ENCODE measurements at regions not wholly inside any gene's neighbourhood (a gene's known extent, or its start where the extent isn't known, plus 50 kb on each side); places are given as distances from the start of the nearest gene placed in this dataset.

GRCh38 chr20:9919271-9920014 is 80.6 kb upstream of the PAK5 start:
- DNase-seq = no peak

- DNase-seq = no peak
Measured at GRCh38 chr20:9918348-9918747, 79.5 kb upstream of the PAK5 start.

- no peak for DNase-seq
Measured at GRCh38 chr20:9916761-9917160, 77.9 kb upstream of the PAK5 start.

GRCh38 chr20:9912858-9913434 is 74.1 kb upstream of the PAK5 start:
- DNase-seq = peak; percentile 21

- DNase-seq = no peak
Measured at GRCh38 chr20:9912290-9912689, 73.4 kb upstream of the PAK5 start.

- no peak for DNase-seq
Measured at GRCh38 chr20:9911519-9911918, 72.6 kb upstream of the PAK5 start.

GRCh38 chr20:9909167-9909566 is 70.3 kb upstream of the PAK5 start:
- no peak for DNase-seq

- DNase-seq = no peak
Measured at GRCh38 chr20:9903048-9903655, 64.3 kb upstream of the PAK5 start.

GRCh38 chr20:9889270-9889981 is 50.5 kb upstream of the PAK5 start:
- no peak for DNase-seq
